ENCODE measurements at regions not wholly inside any gene's neighbourhood (a gene's known extent, or its start where the extent isn't known, plus 50 kb on each side); places are given as distances from the start of the nearest gene placed in this dataset.

GRCh38 chr18:78458356-78458755, 521.3 kb upstream of the SALL3 start:
- Histone ChIP-seq H2BK120ac (ENCODE audit: low read depth, low read length) (no peak overlapping the region), H2BK5ac (ENCODE audit: low read depth, low read length, poor library complexity, severe bottlenecking) (no peak overlapping the region), H2BK12ac (ENCODE audit: low read length in 2 of 2) (no peak overlapping the region), H3K4me1 (ENCODE audit: control insufficient read depth, insufficient read depth, low read depth, low read length) (no peaks in the 10 kb centered on the region), H3K14ac (ENCODE audit: low read length in 2 of 2) (no peak overlapping the region), H2AFZ (ENCODE audit: low read depth, low read length) (no peak overlapping the region), H3K18ac (ENCODE audit: low read depth in 1 of 2, low read length in 2 of 2) (no peak overlapping the region), H3K4ac (ENCODE audit: low read depth in 1 of 2, low read length in 2 of 2) (no peak overlapping the region), H3K23ac (ENCODE audit: low read length in 2 of 2) (no peak overlapping the region), H3K36me3 (ENCODE audit: control insufficient read depth in 1 of 2, insufficient read depth in 2 of 2, low read depth in 1 of 2, low read length in 2 of 2) (no peaks in the 10 kb centered on the region), H2BK15ac (ENCODE audit: low read depth, poor library complexity, severe bottlenecking) (no peak overlapping the region), H3K9me3 (ENCODE audit: control insufficient read depth, low read length) (peaks cover 22% of the 10 kb centered on the region), H3K27me3 (ENCODE audit: control insufficient read depth in 1 of 2, insufficient read depth in 1 of 2, low read length in 2 of 2) (no peaks in the 10 kb centered on the region), H3K27ac (ENCODE audit: low read length, poor library complexity, severe bottlenecking) (no peak overlapping the region), H3K4me3 (ENCODE audit: insufficient read depth in 1 of 2, low read depth in 1 of 2, low read length in 2 of 2) (no peak overlapping the region), H3K9ac (ENCODE audit: low read length) (no peak overlapping the region), H4K91ac (ENCODE audit: low read length) (no peak overlapping the region), H3K4me2 (ENCODE audit: low read length, poor library complexity, severe bottlenecking) (no peak overlapping the region), H3K79me1 (replicated peaks; ENCODE audit: low read length, poor library complexity, severe bottlenecking) (no peaks in the 10 kb centered on the region), H2AK5ac (ENCODE audit: low read length, severe bottlenecking) (no peak overlapping the region), H4K8ac (ENCODE audit: low read length) (no peak overlapping the region)
- DNase-seq, result no peak
- WGBS, result 85% methylated on average over 3 of the region's 4 CpGs

GRCh38 chr18:78459668-78460067, 520.0 kb upstream of the SALL3 start:
- Histone ChIP-seq H2BK12ac (ENCODE audit: low read length in 2 of 2) (no peak overlapping the region), H2BK5ac (ENCODE audit: low read depth, low read length, poor library complexity, severe bottlenecking) (no peak overlapping the region), H3K4me2 (ENCODE audit: low read length, poor library complexity, severe bottlenecking) (no peak overlapping the region), H3K79me1 (replicated peaks; ENCODE audit: low read length, poor library complexity, severe bottlenecking) (no peaks in the 10 kb centered on the region), H4K8ac (ENCODE audit: low read length) (no peak overlapping the region), H3K27me3 (ENCODE audit: control insufficient read depth in 1 of 2, insufficient read depth in 1 of 2, low read length in 2 of 2) (no peaks in the 10 kb centered on the region), H3K4ac (ENCODE audit: low read depth in 1 of 2, low read length in 2 of 2) (no peak overlapping the region), H2BK120ac (ENCODE audit: low read depth, low read length) (no peak overlapping the region), H3K23ac (ENCODE audit: low read length in 2 of 2) (no peak overlapping the region), H3K36me3 (ENCODE audit: control insufficient read depth in 1 of 2, insufficient read depth in 2 of 2, low read depth in 1 of 2, low read length in 2 of 2) (no peaks in the 10 kb centered on the region), H2AFZ (ENCODE audit: low read depth, low read length) (no peak overlapping the region), H2BK15ac (ENCODE audit: low read depth, poor library complexity, severe bottlenecking) (no peak overlapping the region), H3K9me3 (ENCODE audit: control insufficient read depth, low read length) (peaks cover 26% of the 10 kb centered on the region), H3K18ac (ENCODE audit: low read depth in 1 of 2, low read length in 2 of 2) (no peak overlapping the region), H4K91ac (ENCODE audit: low read length) (no peak overlapping the region), H3K27ac (ENCODE audit: low read length, poor library complexity, severe bottlenecking) (no peak overlapping the region), H3K4me1 (ENCODE audit: control insufficient read depth, insufficient read depth, low read depth, low read length) (no peaks in the 10 kb centered on the region), H2AK5ac (ENCODE audit: low read length, severe bottlenecking) (no peak overlapping the region), H3K4me3 (ENCODE audit: insufficient read depth in 1 of 2, low read depth in 1 of 2, low read length in 2 of 2) (no peak overlapping the region), H3K9ac (ENCODE audit: low read length) (no peak overlapping the region), H3K14ac (ENCODE audit: low read length in 2 of 2) (no peak overlapping the region)
- no peak for DNase-seq
- WGBS, result 47% methylated on average over 2 of the region's 3 CpGs

GRCh38 chr18:78460558-78460957, 519.1 kb upstream of the SALL3 start:
- Histone ChIP-seq H2BK120ac (ENCODE audit: low read depth, low read length) (no peak overlapping the region), H4K91ac (ENCODE audit: low read length) (no peak overlapping the region), H3K27me3 (ENCODE audit: control insufficient read depth in 1 of 2, insufficient read depth in 1 of 2, low read length in 2 of 2) (no peaks in the 10 kb centered on the region), H3K4me1 (ENCODE audit: control insufficient read depth, insufficient read depth, low read depth, low read length) (no peaks in the 10 kb centered on the region), H4K8ac (ENCODE audit: low read length) (no peak overlapping the region), H3K9ac (ENCODE audit: low read length) (no peak overlapping the region), H3K4ac (ENCODE audit: low read depth in 1 of 2, low read length in 2 of 2) (no peak overlapping the region), H3K23ac (ENCODE audit: low read length in 2 of 2) (no peak overlapping the region), H3K36me3 (ENCODE audit: control insufficient read depth in 1 of 2, insufficient read depth in 2 of 2, low read depth in 1 of 2, low read length in 2 of 2) (no peaks in the 10 kb centered on the region), H3K27ac (ENCODE audit: low read length, poor library complexity, severe bottlenecking) (no peak overlapping the region), H2AFZ (ENCODE audit: low read depth, low read length) (no peak overlapping the region), H3K18ac (ENCODE audit: low read depth in 1 of 2, low read length in 2 of 2) (no peak overlapping the region), H3K9me3 (ENCODE audit: control insufficient read depth, low read length) (peaks cover 32% of the 10 kb centered on the region), H3K4me2 (ENCODE audit: low read length, poor library complexity, severe bottlenecking) (no peak overlapping the region), H2BK5ac (ENCODE audit: low read depth, low read length, poor library complexity, severe bottlenecking) (no peak overlapping the region), H2BK12ac (ENCODE audit: low read length in 2 of 2) (no peak overlapping the region), H3K4me3 (ENCODE audit: insufficient read depth in 1 of 2, low read depth in 1 of 2, low read length in 2 of 2) (no peak overlapping the region), H3K79me1 (replicated peaks; ENCODE audit: low read length, poor library complexity, severe bottlenecking) (no peaks in the 10 kb centered on the region), H2BK15ac (ENCODE audit: low read depth, poor library complexity, severe bottlenecking) (no peak overlapping the region), H2AK5ac (ENCODE audit: low read length, severe bottlenecking) (no peak overlapping the region), H3K14ac (ENCODE audit: low read length in 2 of 2) (no peak overlapping the region)
- WGBS, result 63% methylated on average over 3 of the region's 3 CpGs
- DNase-seq, result no peak

- no peak for DNase-seq
- no peak overlapping the region for H3K27ac ChIP-seq (ENCODE audit: low read length, poor library complexity, severe bottlenecking)
- no peak overlapping the region for H4K91ac ChIP-seq (ENCODE audit: low read length)
- H2AFZ ChIP-seq (ENCODE audit: low read depth, low read length), result no peak overlapping the region
- H3K18ac ChIP-seq (ENCODE audit: low read depth in 1 of 2, low read length in 2 of 2), result no peak overlapping the region
- H3K9ac ChIP-seq (ENCODE audit: low read length), result no peak overlapping the region
- no peak overlapping the region for H3K4me2 ChIP-seq (ENCODE audit: low read length, poor library complexity, severe bottlenecking)
- H3K4ac ChIP-seq (ENCODE audit: low read depth in 1 of 2, low read length in 2 of 2), result no peak overlapping the region
- H3K23ac ChIP-seq (ENCODE audit: low read length in 2 of 2), result no peak overlapping the region
- no peak overlapping the region for H2BK120ac ChIP-seq (ENCODE audit: low read depth, low read length)
- H3K14ac ChIP-seq (ENCODE audit: low read length in 2 of 2), result no peak overlapping the region
- H2BK12ac ChIP-seq (ENCODE audit: low read length in 2 of 2), result no peak overlapping the region
- peaks cover 20% of the 10 kb centered on the region for H3K9me3 ChIP-seq (ENCODE audit: control insufficient read depth, low read length)
- no peaks in the 10 kb centered on the region for H3K79me1 ChIP-seq (replicated peaks; ENCODE audit: low read length, poor library complexity, severe bottlenecking)
- H2BK15ac ChIP-seq (ENCODE audit: low read depth, poor library complexity, severe bottlenecking), result no peak overlapping the region
- no peak overlapping the region for H2AK5ac ChIP-seq (ENCODE audit: low read length, severe bottlenecking)
- no peak overlapping the region for H3K4me3 ChIP-seq (ENCODE audit: insufficient read depth in 1 of 2, low read depth in 1 of 2, low read length in 2 of 2)
- H2BK5ac ChIP-seq (ENCODE audit: low read depth, low read length, poor library complexity, severe bottlenecking), result no peak overlapping the region
- no peaks in the 10 kb centered on the region for H3K27me3 ChIP-seq (ENCODE audit: control insufficient read depth in 1 of 2, insufficient read depth in 1 of 2, low read length in 2 of 2)
- H3K36me3 ChIP-seq (ENCODE audit: control insufficient read depth in 1 of 2, insufficient read depth in 2 of 2, low read depth in 1 of 2, low read length in 2 of 2), result no peaks in the 10 kb centered on the region
- H4K8ac ChIP-seq (ENCODE audit: low read length), result no peak overlapping the region
- 61% methylated on average over 5 of the region's 5 CpGs for WGBS
- no peaks in the 10 kb centered on the region for H3K4me1 ChIP-seq (ENCODE audit: control insufficient read depth, insufficient read depth, low read depth, low read length)
These were observed 506.1 kb upstream of the SALL3 start for GRCh38 chr18:78473563-78473962.

All from mesenchymal stem cell (in vitro differentiated cells and primary cell).